H1 (cell line): ENCODE measurements at regions not wholly inside any gene's neighbourhood (a gene's known extent, or its start where the extent isn't known, plus 50 kb on each side); places are given as distances from the start of the nearest gene placed in this dataset.

ENCODE experiments used
- CTCF ChIA-PET: fragments of 300-600 bp; sonication (Branson Sonifier 250); formaldehyde crosslinking; loops from one replicate; lab custom pipeline; 2021; ENCODE audit not compliant: partially characterized antibody; lab: Charles Lee
- POLR2A ChIA-PET: fragments of 300-600 bp; sonication (Branson Sonifier 250); formaldehyde crosslinking; loops from one replicate; lab custom pipeline; 2021; ENCODE audit warnings: inconsistent platforms; ENCODE audit not compliant: partially characterized antibody; lab: Charles Lee
- DNase-seq, 2 experiments: peaks; one replicate each; pipeline versions ENCODE4 v3.0.0 to v3.0.0-alpha.2; 2010 to 2022; ENCODE audit warnings: low spot score in 2 of 2, low read depth in 1 of 2, mixed read lengths in 1 of 2
- FAIRE-seq: peaks from 2 replicates; lab custom pipeline; 2011; peaks lifted over from hg19 to GRCh38; lab: Jason Lieb, UNC
- H2AFZ ChIP-seq: 2 replicates; pipeline ENCODE4 v1.8.1; 2012; ENCODE audit warnings: low read length, inconsistent platforms
- H2AK5ac ChIP-seq: 2 replicates; pipeline ENCODE4 v1.6.1; 2013; ENCODE audit warnings: low read depth, low read length
- H2BK120ac ChIP-seq: replicated peaks from 2 replicates; pipeline ENCODE3; 2013; ENCODE audit warnings: low read depth, low read length, inconsistent platforms
- H2BK12ac ChIP-seq: 2 replicates; pipeline ENCODE4 v1.6.1; 2013; ENCODE audit warnings: low read depth, low read length
- H2BK15ac ChIP-seq: 2 replicates; pipeline ENCODE4 v1.6.1; 2013; ENCODE audit warnings: low read length
- H2BK20ac ChIP-seq: 2 replicates; pipeline ENCODE4 v1.6.1; 2013; ENCODE audit warnings: low read length
- H2BK5ac ChIP-seq: 2 replicates; pipeline ENCODE4 v1.6.1; 2013; ENCODE audit warnings: low read depth, low read length
- H3K14ac ChIP-seq: 2 replicates; pipeline ENCODE4 v1.6.1; 2013; ENCODE audit warnings: inconsistent platforms; ENCODE audit not compliant: insufficient read length
- H3K18ac ChIP-seq: 2 replicates; pipeline ENCODE4 v1.6.1; 2013; ENCODE audit warnings: low read length; ENCODE audit errors: extremely low read depth
- H3K23ac ChIP-seq: 2 replicates; pipeline ENCODE4 v1.6.1; 2013; ENCODE audit warnings: inconsistent platforms; ENCODE audit not compliant: insufficient read length
- H3K23me2 ChIP-seq: 2 replicates; pipeline ENCODE4 v1.6.1; 2013; ENCODE audit warnings: low read depth, low read length
- H3K27ac ChIP-seq: 2 replicates; pipeline ENCODE4 v1.6.1; 2011; ENCODE audit warnings: low read depth, low read length, inconsistent platforms
- H3K27me3 ChIP-seq, 4 experiments: replicated peaks in 1 of 4; 1 replicate in 1 of 4; 2 replicates in 3 of 4; pipeline versions ENCODE4 v1.6.1 to v1.8.1; 2011 to 2013; ENCODE audit warnings: low read length in 3 of 4, mild to moderate bottlenecking in 3 of 4, inconsistent platforms in 2 of 4, mixed read lengths in 2 of 4, moderate library complexity in 1 of 4; ENCODE audit not compliant: control insufficient read depth in 3 of 4, insufficient read depth in 3 of 4; ENCODE audit errors: extremely low read depth in 1 of 4
- H3K36me3 ChIP-seq, 4 experiments: 2 replicates each; pipeline versions ENCODE4 v1.6.1 to v1.8.1; 2011 to 2013; ENCODE audit warnings: mild to moderate bottlenecking in 4 of 4, low read length in 3 of 4, moderate library complexity in 2 of 4, control low read depth in 1 of 4, inconsistent platforms in 1 of 4; ENCODE audit not compliant: insufficient read depth in 4 of 4, control insufficient read depth in 2 of 4
- H3K4ac ChIP-seq: replicated peaks from 2 replicates; pipeline ENCODE3; 2013; ENCODE audit warnings: low read length, low read depth, mixed read lengths, inconsistent platforms; ENCODE audit not compliant: insufficient read length
- H3K4me1 ChIP-seq, 4 experiments: replicated peaks in 1 of 4; 1 replicate in 1 of 4; 2 replicates in 3 of 4; pipeline versions ENCODE4 v1.6.1 to v1.8.1; 2011 to 2013; ENCODE audit warnings: low read length in 3 of 4, inconsistent platforms in 2 of 4, mixed read lengths in 1 of 4; ENCODE audit not compliant: insufficient read depth in 4 of 4, control insufficient read depth in 3 of 4
- H3K4me2 ChIP-seq, 2 experiments: 2 replicates each; pipeline versions ENCODE4 v1.6.1 to v1.8.1; 2011 to 2013; ENCODE audit warnings: low read depth in 2 of 2, low read length in 2 of 2, control low read depth in 1 of 2, inconsistent platforms in 1 of 2, mild to moderate bottlenecking in 1 of 2; ENCODE audit not compliant: insufficient read depth in 1 of 2
- H3K4me3 ChIP-seq, 4 experiments: fragments of 200-600, 300-600 bp in 1 of 4; sonication (generic), shearing (Covaris generic), sonication (Bioruptor Twin) in 1 of 4; 2 replicates each; pipeline versions ENCODE4 v1.5.1 to v1.8.1; 2011 to 2016; ENCODE audit warnings: low read length in 4 of 4, low read depth in 3 of 4, control low read depth in 2 of 4, inconsistent platforms in 2 of 4, mild to moderate bottlenecking in 2 of 4, mixed read lengths in 1 of 4, moderate library complexity in 1 of 4; ENCODE audit not compliant: insufficient read depth in 2 of 4; ENCODE audit errors: extremely low read depth in 1 of 4
- H3K56ac ChIP-seq: replicated peaks from 2 replicates; pipeline ENCODE3; 2013; ENCODE audit warnings: low read depth, mild to moderate bottlenecking, mixed read lengths, low read length, inconsistent platforms; ENCODE audit not compliant: insufficient read length
- H3K79me1 ChIP-seq: 2 replicates; pipeline ENCODE4 v1.6.1; 2013; ENCODE audit warnings: low read depth, low read length, control low read depth
- H3K79me2 ChIP-seq, 2 experiments: 2 replicates each; pipeline versions ENCODE4 v1.6.1 to v1.8.1; 2012 to 2013; ENCODE audit warnings: low read length in 2 of 2, mild to moderate bottlenecking in 2 of 2, inconsistent platforms in 1 of 2; ENCODE audit not compliant: insufficient read depth in 2 of 2, control insufficient read depth in 1 of 2
- H3K9ac ChIP-seq, 4 experiments: replicated peaks in 1 of 4; 1 replicate in 1 of 4; 2 replicates in 3 of 4; pipeline versions ENCODE4 v1.6.1 to v1.8.1; 2011 to 2013; ENCODE audit warnings: low read depth in 3 of 4, low read length in 3 of 4, control low read depth in 2 of 4, mild to moderate bottlenecking in 2 of 4, moderate library complexity in 2 of 4, inconsistent platforms in 1 of 4; ENCODE audit errors: extremely low read depth in 1 of 4
- H3K9me3 ChIP-seq, 2 experiments: 2 replicates each; pipeline versions ENCODE4 v1.6.1 to v1.8.1; 2012 to 2013; ENCODE audit warnings: mild to moderate bottlenecking in 2 of 2, moderate library complexity in 2 of 2, control low read depth in 1 of 2, inconsistent platforms in 1 of 2, low read depth in 1 of 2, low read length in 1 of 2, mixed read lengths in 1 of 2; ENCODE audit not compliant: insufficient read depth in 2 of 2
- H4K20me1 ChIP-seq, 2 experiments: replicated peaks in 1 of 2; 2 replicates each; pipeline versions ENCODE3 to v1.8.1; 2011 to 2013; ENCODE audit warnings: inconsistent platforms in 2 of 2, low read length in 2 of 2, mild to moderate bottlenecking in 1 of 2; ENCODE audit not compliant: insufficient read depth in 2 of 2, control insufficient read depth in 1 of 2
- H4K5ac ChIP-seq: 2 replicates; pipeline ENCODE4 v1.6.1; 2013; ENCODE audit warnings: low read length, low read depth, mixed read lengths, inconsistent platforms; ENCODE audit not compliant: insufficient read length
- H4K8ac ChIP-seq: 2 replicates; pipeline ENCODE4 v1.8.0; 2013; ENCODE audit warnings: mild to moderate bottlenecking, moderate library complexity, low read length, inconsistent platforms; ENCODE audit not compliant: insufficient read depth; ENCODE audit errors: extremely low read depth
- H4K91ac ChIP-seq: replicated peaks from 2 replicates; pipeline ENCODE3; 2013; ENCODE audit warnings: low read length, mixed read lengths, inconsistent platforms; ENCODE audit not compliant: insufficient read length
- ATF3 ChIP-seq: IDR thresholded peaks from 2 replicates; pipeline ENCODE4 v1.6.1; 2011; ENCODE audit warnings: low read depth, mild to moderate bottlenecking, low read length; ENCODE audit not compliant: insufficient read depth
- BRCA1 ChIP-seq: IDR thresholded peaks from 2 replicates; pipeline ENCODE4 v1.6.1; 2012; ENCODE audit warnings: low read depth, low read length, improper control_type of control experiment
- CBX5 ChIP-seq: fragments of 300-800, 300-1000 bp; sonication (generic); IDR thresholded peaks from 2 replicates; pipeline ENCODE4 v1.7.1; 2016; ENCODE audit warnings: antibody characterized with exemption, low read length, low read depth
- GABPA ChIP-seq: IDR thresholded peaks from 2 replicates; pipeline ENCODE4 v1.6.1; 2011; ENCODE audit warnings: mild to moderate bottlenecking, low read length, moderate library complexity, borderline replicate concordance; ENCODE audit not compliant: insufficient read depth
- JUN ChIP-seq: IDR thresholded peaks from 2 replicates; pipeline ENCODE4 v1.6.1; 2011; ENCODE audit warnings: low read depth, mild to moderate bottlenecking, improper control_type of control experiment, low read length
- KDM4A ChIP-seq: IDR thresholded peaks from one replicate; pipeline ENCODE4 v1.7.1; 2012; ENCODE audit warnings: low read depth, mild to moderate bottlenecking, moderate library complexity, low read length, inconsistent platforms; ENCODE audit not compliant: severe bottlenecking
- KDM5A ChIP-seq: fragments of 200-600 bp; IDR thresholded peaks from 2 replicates; pipeline ENCODE4 v1.7.1; 2012; ENCODE audit warnings: mild to moderate bottlenecking, low read length, inconsistent platforms, mixed read lengths
- NRF1 ChIP-seq: IDR thresholded peaks from 2 replicates; pipeline ENCODE4 v1.6.1; 2011; ENCODE audit warnings: mild to moderate bottlenecking, low read depth, low read length, improper control_type of control experiment
- RAD21 ChIP-seq, 2 experiments: IDR thresholded peaks in 1 of 2; conservative IDR thresholded peaks in 1 of 2; 2 replicates each; pipeline ENCODE4 v1.6.1; 2011; ENCODE audit warnings: low read depth in 2 of 2, low read length in 2 of 2, improper control_type of control experiment in 1 of 2, inconsistent platforms in 1 of 2, mild to moderate bottlenecking in 1 of 2, moderate library complexity in 1 of 2
- SIRT6 ChIP-seq: IDR thresholded peaks from one replicate; pipeline ENCODE4 v1.7.1; 2012; ENCODE audit warnings: low read length, inconsistent platforms
- SP4 ChIP-seq: IDR thresholded peaks from 2 replicates; pipeline ENCODE4 v1.6.1; 2012; ENCODE audit warnings: low read length, inconsistent platforms
- SUZ12 ChIP-seq: fragments of 200-600 bp; sonication (generic); IDR thresholded peaks from 2 replicates; pipeline ENCODE4 v1.6.1; 2012; ENCODE audit warnings: mild to moderate bottlenecking, inconsistent platforms, low read length, moderate library complexity, mixed read lengths
- TCF12 ChIP-seq: IDR thresholded peaks from 2 replicates; pipeline ENCODE4 v1.6.1; 2011; ENCODE audit warnings: low read depth, mild to moderate bottlenecking, low read length
- WGBS, 2 experiments: shearing (Covaris generic) in 1 of 2; methylation state at CpG; one replicate each; pipeline versions ENCODE4 v1.1.6 to v1.1.7; 2013 to 2015; ENCODE audit warnings: low lambda C conversion rate in 2 of 2, mixed read lengths in 2 of 2, inconsistent platforms in 1 of 2, low coverage in 1 of 2, missing lambda C conversion rate in 1 of 2; ENCODE audit not compliant: insufficient replicate concordance in 2 of 2, insufficient coverage in 1 of 2, insufficient read length in 1 of 2; ENCODE audit errors: extremely low coverage in 1 of 2, missing lambda C conversion rate in 1 of 2; 5-methylcytosine and 5-hydroxymethylcytosine counted together
- TF ChIP-seq, protein P1 (sequence below): IDR thresholded peaks from 2 replicates; pipeline ENCODE4 v1.6.1; 2012; ENCODE audit warnings: inconsistent platforms

DNA sequence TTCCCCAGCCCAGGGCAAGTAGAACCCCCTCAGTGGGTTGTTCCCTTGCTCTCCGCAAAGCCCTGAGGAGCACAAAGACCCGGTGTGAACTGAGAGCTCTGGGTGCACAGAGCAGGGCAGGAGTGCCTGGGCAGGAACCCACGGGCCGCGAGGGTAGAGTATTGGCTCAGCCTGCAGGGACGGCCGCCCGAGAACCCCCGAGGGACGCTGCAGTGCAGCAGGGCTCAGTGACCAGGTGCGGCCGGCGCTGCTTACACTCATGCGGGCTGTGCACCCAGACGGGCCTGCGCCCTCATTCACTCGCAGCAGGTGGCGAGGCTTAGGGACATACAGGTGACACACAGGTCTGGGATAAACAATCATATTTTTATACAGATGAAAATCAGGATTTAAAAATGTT lies 51.9 kb upstream of the PDE10A start:
- Histone ChIP-seq H2AFZ (no peak overlapping the region), H4K8ac (no peak overlapping the region), H3K56ac (no peak overlapping the region), H3K4me1 (no peaks in the 10 kb centered on the region), H4K91ac (no peak overlapping the region), H3K4me2 (no peak overlapping the region), H3K23ac (no peak overlapping the region), H3K79me1 (no peaks in the 10 kb centered on the region), H2BK20ac (no peak overlapping the region), H3K36me3 (no peaks in the 10 kb centered on the region), H3K4ac (no peak overlapping the region), H3K27me3 (no peaks in the 10 kb centered on the region), H4K20me1 (no peaks in the 10 kb centered on the region), H3K18ac (no peak overlapping the region), H3K27ac (no peak overlapping the region), H3K23me2 (no peaks in the 10 kb centered on the region), H2AK5ac (no peak overlapping the region), H2BK15ac (no peak overlapping the region), H4K5ac (no peak overlapping the region), H3K14ac (no peak overlapping the region), H3K4me3 (no peak overlapping the region), H3K9ac (no peak overlapping the region), H3K79me2 (no peaks in the 10 kb centered on the region), H2BK12ac (no peak overlapping the region), H3K9me3 (no peaks in the 10 kb centered on the region), H2BK5ac (no peak overlapping the region), H2BK120ac (no peak overlapping the region)
- POLR2A ChIA-PET, result no interaction called here
- 95% methylated on average over 18 of the region's 18 CpGs; no CpG with 5 or more reads in 1 of the 2 experiments for WGBS, 2 experiments
- no peak for TF ChIP-seq CBX5
- no peak for TF ChIP-seq ATF3
- no peak for TF ChIP-seq SUZ12
- no peak for TF ChIP-seq KDM4A
- no peak for TF ChIP-seq GABPA
- no peak for TF ChIP-seq KDM5A
- no peak for TF ChIP-seq SIRT6
- no peak for TF ChIP-seq RAD21 (IDR thresholded peaks at IDR 0.05 in 1 of 2, conservative IDR thresholded peaks at IDR 0.05 in 1 of 2; ENCODE audit: low read depth in 2 of 2, low read length in 2 of 2)
- no peak for TF ChIP-seq TCF12
- TF ChIP-seq BRCA1, result no peak
- no peak for TF ChIP-seq SP4
- TF ChIP-seq, protein P1, sequence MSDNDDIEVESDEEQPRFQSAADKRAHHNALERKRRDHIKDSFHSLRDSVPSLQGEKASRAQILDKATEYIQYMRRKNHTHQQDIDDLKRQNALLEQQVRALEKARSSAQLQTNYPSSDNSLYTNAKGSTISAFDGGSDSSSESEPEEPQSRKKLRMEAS, result no peak
- no peak for TF ChIP-seq NRF1
- TF ChIP-seq JUN, result no peak
- CTCF ChIA-PET, result interaction anchor here (0.6 to 2.1 kb wide), 6 partner anchors 9 to 579 kb away, joined by 3 to 7 read pairs (median 4); no protein-coding TSS in a partner anchor
- FAIRE-seq (no peak), DNase-seq (no peak)
